ENCODE measurements at regions not wholly inside any gene's neighbourhood (a gene's known extent, or its start where the extent isn't known, plus 50 kb on each side); places are given as distances from the start of the nearest gene placed in this dataset.

DNA sequence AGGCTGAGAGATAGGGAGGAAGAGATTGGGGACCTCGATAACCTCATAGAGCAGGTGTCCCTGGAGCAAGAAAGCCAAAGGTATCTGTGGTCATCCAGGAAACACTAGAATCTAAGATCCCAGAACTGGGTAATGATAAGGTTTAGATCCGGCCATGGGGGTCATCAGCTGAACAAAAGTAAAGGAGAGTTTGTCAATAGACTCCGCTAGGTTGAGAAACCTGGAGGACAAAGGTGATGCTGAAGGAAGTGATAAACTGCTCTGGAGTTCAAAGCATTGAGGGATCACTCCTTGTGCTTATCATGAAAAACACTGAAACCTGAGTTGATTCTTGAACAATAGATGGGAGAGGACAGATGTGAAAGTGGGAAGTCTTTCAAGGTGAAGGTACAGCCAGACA, 59.5 kb upstream of the SLC2A1 start:
- TF ChIP-seq NANOG (IDR thresholded peaks at IDR 0.05; ENCODE audit: borderline replicate concordance), result no peak
- no peak for TF ChIP-seq POLR2AphosphoS5 (IDR thresholded peaks at IDR 0.05; ENCODE audit: low read depth)
- no peak for TF ChIP-seq EZH2 (IDR thresholded peaks at IDR 0.05; ENCODE audit: low read depth, unreplicated experiment)
- TF ChIP-seq, protein P1, sequence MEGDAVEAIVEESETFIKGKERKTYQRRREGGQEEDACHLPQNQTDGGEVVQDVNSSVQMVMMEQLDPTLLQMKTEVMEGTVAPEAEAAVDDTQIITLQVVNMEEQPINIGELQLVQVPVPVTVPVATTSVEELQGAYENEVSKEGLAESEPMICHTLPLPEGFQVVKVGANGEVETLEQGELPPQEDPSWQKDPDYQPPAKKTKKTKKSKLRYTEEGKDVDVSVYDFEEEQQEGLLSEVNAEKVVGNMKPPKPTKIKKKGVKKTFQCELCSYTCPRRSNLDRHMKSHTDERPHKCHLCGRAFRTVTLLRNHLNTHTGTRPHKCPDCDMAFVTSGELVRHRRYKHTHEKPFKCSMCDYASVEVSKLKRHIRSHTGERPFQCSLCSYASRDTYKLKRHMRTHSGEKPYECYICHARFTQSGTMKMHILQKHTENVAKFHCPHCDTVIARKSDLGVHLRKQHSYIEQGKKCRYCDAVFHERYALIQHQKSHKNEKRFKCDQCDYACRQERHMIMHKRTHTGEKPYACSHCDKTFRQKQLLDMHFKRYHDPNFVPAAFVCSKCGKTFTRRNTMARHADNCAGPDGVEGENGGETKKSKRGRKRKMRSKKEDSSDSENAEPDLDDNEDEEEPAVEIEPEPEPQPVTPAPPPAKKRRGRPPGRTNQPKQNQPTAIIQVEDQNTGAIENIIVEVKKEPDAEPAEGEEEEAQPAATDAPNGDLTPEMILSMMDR (conservative IDR thresholded peaks at IDR 0.05; ENCODE audit: low read depth in 2 of 2), result no peak
- TF ChIP-seq, protein P2, sequence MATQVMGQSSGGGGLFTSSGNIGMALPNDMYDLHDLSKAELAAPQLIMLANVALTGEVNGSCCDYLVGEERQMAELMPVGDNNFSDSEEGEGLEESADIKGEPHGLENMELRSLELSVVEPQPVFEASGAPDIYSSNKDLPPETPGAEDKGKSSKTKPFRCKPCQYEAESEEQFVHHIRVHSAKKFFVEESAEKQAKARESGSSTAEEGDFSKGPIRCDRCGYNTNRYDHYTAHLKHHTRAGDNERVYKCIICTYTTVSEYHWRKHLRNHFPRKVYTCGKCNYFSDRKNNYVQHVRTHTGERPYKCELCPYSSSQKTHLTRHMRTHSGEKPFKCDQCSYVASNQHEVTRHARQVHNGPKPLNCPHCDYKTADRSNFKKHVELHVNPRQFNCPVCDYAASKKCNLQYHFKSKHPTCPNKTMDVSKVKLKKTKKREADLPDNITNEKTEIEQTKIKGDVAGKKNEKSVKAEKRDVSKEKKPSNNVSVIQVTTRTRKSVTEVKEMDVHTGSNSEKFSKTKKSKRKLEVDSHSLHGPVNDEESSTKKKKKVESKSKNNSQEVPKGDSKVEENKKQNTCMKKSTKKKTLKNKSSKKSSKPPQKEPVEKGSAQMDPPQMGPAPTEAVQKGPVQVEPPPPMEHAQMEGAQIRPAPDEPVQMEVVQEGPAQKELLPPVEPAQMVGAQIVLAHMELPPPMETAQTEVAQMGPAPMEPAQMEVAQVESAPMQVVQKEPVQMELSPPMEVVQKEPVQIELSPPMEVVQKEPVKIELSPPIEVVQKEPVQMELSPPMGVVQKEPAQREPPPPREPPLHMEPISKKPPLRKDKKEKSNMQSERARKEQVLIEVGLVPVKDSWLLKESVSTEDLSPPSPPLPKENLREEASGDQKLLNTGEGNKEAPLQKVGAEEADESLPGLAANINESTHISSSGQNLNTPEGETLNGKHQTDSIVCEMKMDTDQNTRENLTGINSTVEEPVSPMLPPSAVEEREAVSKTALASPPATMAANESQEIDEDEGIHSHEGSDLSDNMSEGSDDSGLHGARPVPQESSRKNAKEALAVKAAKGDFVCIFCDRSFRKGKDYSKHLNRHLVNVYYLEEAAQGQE (IDR thresholded peaks at IDR 0.05; ENCODE audit: unreplicated experiment), result no peak
- no peak for TF ChIP-seq CREB1 (CRISPR knock-in tag; IDR thresholded peaks at IDR 0.05; ENCODE audit: low read depth)
- TF ChIP-seq JUNB (IDR thresholded peaks at IDR 0.05; ENCODE audit: unreplicated experiment), result no peak
- no peak for TF ChIP-seq EZH2phosphoT487 (IDR thresholded peaks at IDR 0.05; ENCODE audit: unreplicated experiment)
- TF ChIP-seq, protein P3, sequence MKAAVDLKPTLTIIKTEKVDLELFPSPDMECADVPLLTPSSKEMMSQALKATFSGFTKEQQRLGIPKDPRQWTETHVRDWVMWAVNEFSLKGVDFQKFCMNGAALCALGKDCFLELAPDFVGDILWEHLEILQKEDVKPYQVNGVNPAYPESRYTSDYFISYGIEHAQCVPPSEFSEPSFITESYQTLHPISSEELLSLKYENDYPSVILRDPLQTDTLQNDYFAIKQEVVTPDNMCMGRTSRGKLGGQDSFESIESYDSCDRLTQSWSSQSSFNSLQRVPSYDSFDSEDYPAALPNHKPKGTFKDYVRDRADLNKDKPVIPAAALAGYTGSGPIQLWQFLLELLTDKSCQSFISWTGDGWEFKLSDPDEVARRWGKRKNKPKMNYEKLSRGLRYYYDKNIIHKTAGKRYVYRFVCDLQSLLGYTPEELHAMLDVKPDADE (IDR thresholded peaks at IDR 0.05), result no peak
- no peak for TF ChIP-seq ZNF331 (CRISPR knock-in tag; IDR thresholded peaks at IDR 0.05; ENCODE audit: low read depth)
- no peak for TF ChIP-seq ZNF114 (CRISPR knock-in tag; IDR thresholded peaks at IDR 0.05)
- TF ChIP-seq, protein P4, sequence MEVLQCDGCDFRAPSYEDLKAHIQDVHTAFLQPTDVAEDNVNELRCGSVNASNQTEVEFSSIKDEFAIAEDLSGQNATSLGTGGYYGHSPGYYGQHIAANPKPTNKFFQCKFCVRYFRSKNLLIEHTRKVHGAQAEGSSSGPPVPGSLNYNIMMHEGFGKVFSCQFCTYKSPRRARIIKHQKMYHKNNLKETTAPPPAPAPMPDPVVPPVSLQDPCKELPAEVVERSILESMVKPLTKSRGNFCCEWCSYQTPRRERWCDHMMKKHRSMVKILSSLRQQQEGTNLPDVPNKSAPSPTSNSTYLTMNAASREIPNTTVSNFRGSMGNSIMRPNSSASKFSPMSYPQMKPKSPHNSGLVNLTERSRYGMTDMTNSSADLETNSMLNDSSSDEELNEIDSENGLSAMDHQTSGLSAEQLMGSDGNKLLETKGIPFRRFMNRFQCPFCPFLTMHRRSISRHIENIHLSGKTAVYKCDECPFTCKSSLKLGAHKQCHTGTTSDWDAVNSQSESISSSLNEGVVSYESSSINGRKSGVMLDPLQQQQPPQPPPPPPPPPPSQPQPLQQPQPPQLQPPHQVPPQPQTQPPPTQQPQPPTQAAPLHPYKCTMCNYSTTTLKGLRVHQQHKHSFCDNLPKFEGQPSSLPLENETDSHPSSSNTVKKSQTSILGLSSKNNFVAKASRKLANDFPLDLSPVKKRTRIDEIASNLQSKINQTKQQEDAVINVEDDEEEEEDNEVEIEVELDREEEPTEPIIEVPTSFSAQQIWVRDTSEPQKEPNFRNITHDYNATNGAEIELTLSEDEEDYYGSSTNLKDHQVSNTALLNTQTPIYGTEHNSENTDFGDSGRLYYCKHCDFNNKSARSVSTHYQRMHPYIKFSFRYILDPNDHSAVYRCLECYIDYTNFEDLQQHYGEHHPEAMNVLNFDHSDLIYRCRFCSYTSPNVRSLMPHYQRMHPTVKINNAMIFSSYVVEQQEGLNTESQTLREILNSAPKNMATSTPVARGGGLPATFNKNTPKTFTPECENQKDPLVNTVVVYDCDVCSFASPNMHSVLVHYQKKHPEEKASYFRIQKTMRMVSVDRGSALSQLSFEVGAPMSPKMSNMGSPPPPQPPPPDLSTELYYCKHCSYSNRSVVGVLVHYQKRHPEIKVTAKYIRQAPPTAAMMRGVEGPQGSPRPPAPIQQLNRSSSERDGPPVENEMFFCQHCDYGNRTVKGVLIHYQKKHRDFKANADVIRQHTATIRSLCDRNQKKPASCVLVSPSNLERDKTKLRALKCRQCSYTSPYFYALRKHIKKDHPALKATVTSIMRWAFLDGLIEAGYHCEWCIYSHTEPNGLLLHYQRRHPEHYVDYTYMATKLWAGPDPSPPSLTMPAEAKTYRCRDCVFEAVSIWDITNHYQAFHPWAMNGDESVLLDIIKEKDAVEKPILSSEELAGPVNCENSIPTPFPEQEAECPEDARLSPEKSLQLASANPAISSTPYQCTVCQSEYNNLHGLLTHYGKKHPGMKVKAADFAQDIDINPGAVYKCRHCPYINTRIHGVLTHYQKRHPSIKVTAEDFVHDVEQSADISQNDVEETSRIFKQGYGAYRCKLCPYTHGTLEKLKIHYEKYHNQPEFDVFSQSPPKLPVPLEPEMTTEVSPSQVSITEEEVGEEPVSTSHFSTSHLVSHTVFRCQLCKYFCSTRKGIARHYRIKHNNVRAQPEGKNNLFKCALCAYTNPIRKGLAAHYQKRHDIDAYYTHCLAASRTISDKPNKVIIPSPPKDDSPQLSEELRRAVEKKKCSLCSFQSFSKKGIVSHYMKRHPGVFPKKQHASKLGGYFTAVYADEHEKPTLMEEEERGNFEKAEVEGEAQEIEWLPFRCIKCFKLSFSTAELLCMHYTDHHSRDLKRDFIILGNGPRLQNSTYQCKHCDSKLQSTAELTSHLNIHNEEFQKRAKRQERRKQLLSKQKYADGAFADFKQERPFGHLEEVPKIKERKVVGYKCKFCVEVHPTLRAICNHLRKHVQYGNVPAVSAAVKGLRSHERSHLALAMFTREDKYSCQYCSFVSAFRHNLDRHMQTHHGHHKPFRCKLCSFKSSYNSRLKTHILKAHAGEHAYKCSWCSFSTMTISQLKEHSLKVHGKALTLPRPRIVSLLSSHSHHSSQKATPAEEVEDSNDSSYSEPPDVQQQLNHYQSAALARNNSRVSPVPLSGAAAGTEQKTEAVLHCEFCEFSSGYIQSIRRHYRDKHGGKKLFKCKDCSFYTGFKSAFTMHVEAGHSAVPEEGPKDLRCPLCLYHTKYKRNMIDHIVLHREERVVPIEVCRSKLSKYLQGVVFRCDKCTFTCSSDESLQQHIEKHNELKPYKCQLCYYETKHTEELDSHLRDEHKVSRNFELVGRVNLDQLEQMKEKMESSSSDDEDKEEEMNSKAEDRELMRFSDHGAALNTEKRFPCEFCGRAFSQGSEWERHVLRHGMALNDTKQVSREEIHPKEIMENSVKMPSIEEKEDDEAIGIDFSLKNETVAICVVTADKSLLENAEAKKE (CRISPR knock-in tag; IDR thresholded peaks at IDR 0.05), result no peak
- TF ChIP-seq STAT1 (IDR thresholded peaks at IDR 0.05; ENCODE audit: unreplicated experiment), result no peak
